GM19240 (cell line): ENCODE measurements at regions not wholly inside any gene's neighbourhood (a gene's known extent, or its start where the extent isn't known, plus 50 kb on each side); places are given as distances from the start of the nearest gene placed in this dataset.

Source experiments
- DNase-seq: peaks from one replicate; pipeline ENCODE4 v3.0.0; 2011; ENCODE audit warnings: low spot score; ENCODE audit not compliant: insufficient read length

GRCh38 chr12:77723308-77723707 lies 107.4 kb upstream of the NAV3 start:
- DNase-seq: no peak

- no peak for DNase-seq
These were observed 108.2 kb upstream of the NAV3 start for GRCh38 chr12:77722536-77722935.

GRCh38 chr12:77720258-77720657 lies 110.4 kb upstream of the NAV3 start:
- DNase-seq: no peak

- DNase-seq: no peak
These were observed 120.5 kb upstream of the NAV3 start for GRCh38 chr12:77710209-77710608.

- no peak for DNase-seq
These were observed 133.6 kb upstream of the NAV3 start for GRCh38 chr12:77697126-77697525.

- no peak for DNase-seq
These were observed 134.5 kb upstream of the NAV3 start for GRCh38 chr12:77696183-77696582.

- no peak for DNase-seq
These were observed 141.1 kb upstream of the NAV3 start for GRCh38 chr12:77689510-77690086.

- no peak for DNase-seq
These were observed 143.4 kb upstream of the NAV3 start for GRCh38 chr12:77687321-77687720.

GRCh38 chr12:77686760-77687159 lies 143.9 kb upstream of the NAV3 start:
- no peak for DNase-seq

GRCh38 chr12:77685901-77686300 lies 144.8 kb upstream of the NAV3 start:
- no peak for DNase-seq

- DNase-seq: no peak
These were observed 145.6 kb upstream of the NAV3 start for GRCh38 chr12:77685112-77685511.

GRCh38 chr12:77682488-77682887 lies 148.2 kb upstream of the NAV3 start:
- no peak for DNase-seq

GRCh38 chr12:77681726-77682125 lies 149.0 kb upstream of the NAV3 start:
- no peak for DNase-seq

- DNase-seq: no peak
These were observed 151.0 kb upstream of the NAV3 start for GRCh38 chr12:77679686-77680085.

GRCh38 chr12:77678621-77679020 lies 152.1 kb upstream of the NAV3 start:
- no peak for DNase-seq

GRCh38 chr12:77667101-77667500 lies 163.6 kb upstream of the NAV3 start:
- no peak for DNase-seq

- no peak for DNase-seq
These were observed 182.0 kb upstream of the NAV3 start for GRCh38 chr12:77648716-77649115.

- DNase-seq: no peak
These were observed 184.6 kb upstream of the NAV3 start for GRCh38 chr12:77645966-77646598.

GRCh38 chr12:77644915-77645605 lies 185.6 kb upstream of the NAV3 start:
- DNase-seq: no peak

GRCh38 chr12:77642246-77642645 lies 188.4 kb upstream of the NAV3 start:
- DNase-seq: no peak

GRCh38 chr12:77640356-77640755 lies 190.3 kb upstream of the NAV3 start:
- DNase-seq: no peak

- no peak for DNase-seq
These were observed 199.8 kb upstream of the NAV3 start for GRCh38 chr12:77630790-77631445.
